GM19324 (cell line): ENCODE measurements at regions not wholly inside any gene's neighbourhood (a gene's known extent, or its start where the extent isn't known, plus 50 kb on each side); places are given as distances from the start of the nearest gene placed in this dataset.
"Not testable (repeated sequence)": the region's sequence is repeated elsewhere in the genome, so short reads cannot be mapped to it uniquely, and the experiment has no call there.

Experiments
- ATAC-seq: cut with Tn5 transposase; IDR thresholded peaks from one replicate; pipeline ENCODE4 v1.9.1; 2021; ENCODE audit warnings: mild to moderate bottlenecking, moderate library complexity; ENCODE audit not compliant: unreplicated experiment, low FRiP score

- ATAC-seq = no peak
Measured at GRCh38 chr6:140027219-140027618, 652.8 kb upstream of the CITED2 start.

- no peak for ATAC-seq
Measured at GRCh38 chr6:140026546-140026945, 652.1 kb upstream of the CITED2 start.

- ATAC-seq = no peak
Measured at GRCh38 chr6:140025171-140025570, 650.7 kb upstream of the CITED2 start.

- ATAC-seq = no peak
Measured at GRCh38 chr6:140020207-140020791, 645.9 kb upstream of the CITED2 start.

GRCh38 chr6:140018588-140018987, 644.1 kb upstream of the CITED2 start:
- ATAC-seq = no peak

- no peak for ATAC-seq
Measured at GRCh38 chr6:140017470-140017869, 643.0 kb upstream of the CITED2 start.

GRCh38 chr6:140012150-140012549, 637.7 kb upstream of the CITED2 start:
- ATAC-seq = no peak

- no peak for ATAC-seq
Measured at GRCh38 chr6:140011537-140011936, 637.1 kb upstream of the CITED2 start.

GRCh38 chr6:140009286-140009685, 634.8 kb upstream of the CITED2 start:
- ATAC-seq = no peak

GRCh38 chr6:140007525-140007924, 633.1 kb upstream of the CITED2 start:
- ATAC-seq = no peak

GRCh38 chr6:140003217-140003616, 628.8 kb upstream of the CITED2 start:
- no peak for ATAC-seq

GRCh38 chr6:140002396-140003022, 628.1 kb upstream of the CITED2 start:
- no peak for ATAC-seq

GRCh38 chr6:140001821-140002341, 627.4 kb upstream of the CITED2 start:
- ATAC-seq = no peak

GRCh38 chr6:140001005-140001404, 626.6 kb upstream of the CITED2 start:
- ATAC-seq = no peak

- ATAC-seq = not testable (repeated sequence)
Measured at GRCh38 chr6:139999661-140000060, 625.2 kb upstream of the CITED2 start.

GRCh38 chr6:139998478-139998877, 624.0 kb upstream of the CITED2 start:
- ATAC-seq = not testable (repeated sequence)

- peak; percentile 98 for ATAC-seq
Measured at GRCh38 chr6:139996253-139996834, 621.9 kb upstream of the CITED2 start.

- ATAC-seq = no peak
Measured at GRCh38 chr6:139994998-139995397, 620.5 kb upstream of the CITED2 start.

- ATAC-seq = no peak
Measured at GRCh38 chr6:139990856-139991465, 616.5 kb upstream of the CITED2 start.

- no peak for ATAC-seq
Measured at GRCh38 chr6:139990026-139990686, 615.7 kb upstream of the CITED2 start.

- ATAC-seq = no peak
Measured at GRCh38 chr6:139988685-139989084, 614.2 kb upstream of the CITED2 start.
